HL-60/S4 treated with phorbol 12-myristate 13-acetate at 8.2 ng/mL for 4 days and 3 days (cell line): ENCODE measurements at regions not wholly inside any gene's neighbourhood (a gene's known extent, or its start where the extent isn't known, plus 50 kb on each side); places are given as distances from the start of the nearest gene placed in this dataset.
"Not testable (repeated sequence)": the region's sequence is repeated elsewhere in the genome, so short reads cannot be mapped to it uniquely, and the experiment has no call there.

Source experiments
- in situ Hi-C: fragments of 300-500 bp; cut with MboI; formaldehyde crosslinking; loops from 2 replicates; pipeline ENCODE4 v1.15.0; 2022; ENCODE audit warnings: low sequenced_read_pairs

DNA sequence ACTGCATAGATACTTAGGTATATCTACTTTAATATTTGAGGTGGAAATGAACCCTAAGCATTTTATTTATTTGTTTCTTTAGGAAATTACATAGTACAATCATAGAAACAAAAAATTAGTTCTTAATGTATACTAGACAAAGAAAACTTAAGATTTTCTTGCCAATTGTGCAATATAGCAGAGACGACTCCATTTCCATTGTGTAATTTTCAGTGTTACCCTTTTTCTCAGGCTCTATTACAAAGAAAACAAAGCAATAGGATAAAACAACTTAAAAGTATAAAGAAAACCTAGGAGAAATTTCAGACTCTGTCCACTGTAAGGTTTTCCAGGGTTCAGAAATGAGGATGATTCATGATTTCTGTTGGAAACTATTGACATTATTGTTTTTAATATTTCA, 89.0 kb upstream of the SERTAD2 start:
- in situ Hi-C loops, result no loop called here

GRCh38 chr2:64743739-64744330, 90.1 kb upstream of the SERTAD2 start:
- in situ Hi-C loops, result no loop called here

DNA sequence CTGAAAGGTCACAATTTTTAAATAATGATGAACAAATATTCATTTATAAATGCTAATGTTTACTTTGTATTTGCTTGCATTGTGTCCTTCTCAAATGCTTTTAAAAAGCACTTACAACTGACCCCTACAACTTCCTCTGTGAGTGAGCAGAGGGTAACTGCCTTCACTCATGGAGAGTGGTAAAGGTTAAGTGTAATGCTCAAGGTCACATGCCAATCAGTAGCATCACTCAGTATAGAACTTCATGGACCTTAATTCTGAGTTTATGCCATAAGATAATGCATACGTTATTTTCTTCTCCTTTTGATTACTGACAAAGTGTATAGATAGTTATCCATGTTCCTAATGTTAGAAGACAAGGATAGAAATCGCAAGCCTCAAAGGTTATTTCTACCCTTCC, 91.8 kb upstream of the SERTAD2 start:
- in situ Hi-C loops, result no loop called here

DNA sequence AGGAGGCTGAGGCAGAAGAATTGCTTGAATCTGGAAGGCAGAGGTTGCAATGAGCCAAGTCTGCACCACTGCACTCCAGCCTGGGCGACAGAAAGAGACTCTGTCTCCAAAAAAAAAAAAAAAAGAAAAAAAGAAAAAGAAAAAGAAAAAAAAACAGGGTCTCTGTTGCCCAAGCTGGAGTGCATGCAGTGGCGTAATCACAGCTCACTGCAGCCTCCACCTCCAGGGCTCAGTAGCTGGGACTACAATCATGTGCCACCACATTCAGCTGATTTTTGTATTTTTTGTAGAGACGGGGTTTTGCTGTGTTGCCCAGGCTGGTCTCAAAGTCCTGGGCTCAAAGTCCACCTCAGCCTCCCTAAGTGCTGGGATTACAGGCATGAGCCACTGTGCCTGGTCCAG, 94.0 kb upstream of the SERTAD2 start:
- in situ Hi-C loops, result not testable (repeated sequence)

- in situ Hi-C loops, result no loop called here
Observed at GRCh38 chr2:64748147-64748546, 94.4 kb upstream of the SERTAD2 start.

DNA sequence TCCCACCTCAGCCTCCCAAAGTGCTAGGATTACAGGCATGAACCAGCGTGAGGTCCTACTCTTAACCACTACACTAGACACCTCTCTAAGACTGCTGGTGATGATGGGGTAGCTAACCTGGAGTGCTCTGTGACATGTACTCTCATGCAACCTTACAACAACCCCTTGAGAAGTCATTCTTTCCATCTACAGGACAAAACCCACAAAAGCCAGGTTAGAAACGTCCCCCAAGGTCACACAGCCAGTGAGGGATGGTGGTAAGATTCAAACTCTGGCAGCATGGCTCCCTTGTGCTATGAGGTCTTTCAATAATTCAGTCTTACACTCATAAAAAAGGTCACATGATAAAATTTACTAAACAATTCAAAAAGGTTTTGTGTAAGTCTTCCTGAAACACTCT, 94.8 kb upstream of the SERTAD2 start:
- in situ Hi-C loops, result no loop called here

- in situ Hi-C loops, result no loop called here
Observed at GRCh38 chr2:64749446-64749845, 95.7 kb upstream of the SERTAD2 start.

GRCh38 chr2:64750001-64750816, 96.5 kb upstream of the SERTAD2 start:
- in situ Hi-C loops, result loop anchor here (10.0 kb wide), 1 partner anchor 95 kb away; the partner anchor contains the start of gene SERTAD2

DNA sequence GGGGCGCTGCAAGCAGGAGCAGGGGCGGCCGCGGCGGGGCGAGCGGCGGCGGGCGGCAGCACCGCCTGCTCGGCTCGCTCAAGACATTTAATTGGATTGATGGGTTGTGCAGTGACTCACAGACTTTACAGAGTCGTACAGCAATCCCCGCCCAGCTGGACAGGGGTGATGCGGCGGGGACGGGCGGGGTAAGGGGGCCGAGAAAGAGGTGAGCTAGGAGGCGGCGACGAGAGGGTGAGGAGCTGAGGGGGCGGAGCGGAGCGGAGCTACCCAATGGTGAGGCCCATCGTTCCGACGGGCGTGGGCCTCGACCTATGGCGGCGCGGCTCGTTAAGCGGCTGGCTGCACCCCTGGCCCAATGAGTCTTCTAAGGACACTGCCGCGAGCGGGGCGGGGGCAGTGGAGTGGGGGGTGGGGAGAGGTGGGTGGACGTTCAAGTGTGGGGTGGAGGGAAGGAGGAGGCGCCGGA, 97.1 kb upstream of the SERTAD2 start:
- in situ Hi-C loops, result loop anchor here (10.0 kb wide), 1 partner anchor 96 kb away; the partner anchor contains the start of gene SERTAD2

- in situ Hi-C loops, result loop anchor here (10.0 kb wide), 1 partner anchor 97 kb away; the partner anchor contains the start of gene SERTAD2
Observed at GRCh38 chr2:64751286-64752260, 97.9 kb upstream of the SERTAD2 start.

DNA sequence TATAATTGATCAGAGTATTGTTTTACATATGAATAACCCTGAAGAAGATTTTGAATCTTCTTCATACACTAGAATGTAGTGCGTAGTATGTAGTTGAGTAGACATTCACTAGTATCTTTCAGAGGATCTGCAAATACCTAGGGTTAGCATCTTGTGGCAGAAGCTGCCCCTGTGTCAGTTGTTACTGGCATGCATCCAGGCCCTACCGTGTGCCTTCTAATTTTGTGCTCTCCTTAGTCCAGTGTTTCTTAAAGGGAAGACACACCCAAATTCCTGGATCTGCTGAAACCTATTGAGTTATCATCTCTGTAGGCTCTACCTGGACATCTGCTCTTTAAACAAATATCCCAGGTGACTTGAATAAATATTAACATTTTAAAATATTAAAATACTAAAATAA, 99.7 kb upstream of the SERTAD2 start:
- in situ Hi-C loops, result loop anchor here (10.0 kb wide), 1 partner anchor 99 kb away; the partner anchor contains the start of gene SERTAD2

GRCh38 chr2:64754570-64754969, 100.9 kb upstream of the SERTAD2 start:
- in situ Hi-C loops, result loop anchor here (10.0 kb wide), 1 partner anchor 100 kb away; the partner anchor contains the start of gene SERTAD2

GRCh38 chr2:64757126-64757525, 103.4 kb upstream of the SERTAD2 start:
- in situ Hi-C loops, result loop anchor here (10.0 kb wide), 1 partner anchor 102 kb away; the partner anchor contains the start of gene SERTAD2

DNA sequence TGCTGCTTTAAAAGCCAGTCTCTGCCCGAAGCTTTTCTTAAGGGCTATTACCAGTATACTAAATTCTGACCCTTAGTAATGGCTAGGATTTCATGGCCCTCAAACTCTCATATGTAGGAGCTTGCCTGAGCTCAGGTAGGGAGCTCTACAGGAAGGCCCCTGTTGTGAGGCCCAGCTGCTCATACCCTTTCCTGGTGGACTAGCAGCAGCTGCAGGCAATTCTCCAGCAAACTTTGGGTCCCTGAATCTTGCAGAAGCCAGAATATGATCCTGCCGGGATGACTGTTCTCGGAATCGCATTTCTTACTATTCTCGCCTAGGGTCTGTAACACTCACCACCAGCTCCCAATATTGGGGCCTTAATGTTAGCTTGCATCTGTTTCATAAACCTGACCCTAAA, 106.4 kb upstream of the SERTAD2 start:
- in situ Hi-C loops, result no loop called here

DNA sequence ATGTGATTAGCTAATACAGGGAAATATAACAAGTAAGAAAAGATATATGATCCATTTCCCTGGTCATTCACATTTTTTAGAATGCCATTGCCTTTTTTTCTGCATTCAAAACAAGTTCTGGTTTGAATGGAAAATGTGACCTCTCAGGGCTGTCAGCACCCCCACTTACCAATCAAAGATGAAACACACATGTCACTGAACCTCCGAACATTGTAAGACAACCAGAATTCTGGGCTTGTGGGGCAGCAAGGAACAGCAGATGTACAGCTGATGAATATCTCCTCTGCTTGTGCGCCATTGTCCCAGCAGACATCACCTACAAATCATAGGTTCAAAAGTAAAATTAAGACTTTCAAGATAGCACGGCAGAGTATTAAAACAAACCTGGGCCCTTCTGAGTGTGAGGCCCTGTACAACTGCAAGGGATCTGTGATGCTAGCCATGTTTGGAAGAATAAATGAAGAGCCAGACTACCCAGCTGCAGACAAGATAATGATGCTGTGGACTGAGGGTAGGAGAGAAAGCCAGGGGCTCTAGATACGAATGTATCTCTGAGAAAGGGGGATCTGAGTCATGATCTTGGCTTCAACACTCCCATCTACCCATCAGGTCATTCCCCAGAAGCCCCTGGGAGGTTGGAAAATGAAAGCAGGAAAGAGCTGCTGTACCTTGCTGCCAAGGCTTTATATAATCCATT, 108.7 kb upstream of the SERTAD2 start:
- in situ Hi-C loops, result no loop called here

DNA sequence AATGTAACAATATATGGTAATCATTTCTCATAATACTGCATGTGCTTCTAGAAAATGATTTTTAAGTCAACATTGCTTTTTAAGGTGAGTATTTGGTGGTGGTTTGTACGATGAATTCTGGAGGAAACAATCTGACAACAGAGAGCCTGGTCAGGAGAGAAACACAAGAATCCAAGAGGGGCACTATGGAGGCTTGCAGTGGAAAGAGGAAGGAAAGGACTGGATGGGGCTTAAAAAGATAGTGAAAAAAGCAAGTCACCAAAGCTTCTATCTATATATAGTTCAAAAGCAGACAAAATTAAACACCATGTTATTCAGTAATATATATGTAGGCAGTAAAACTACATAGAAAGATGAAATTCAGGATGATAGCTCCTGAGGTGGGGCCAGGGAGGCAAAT, 109.4 kb upstream of the SERTAD2 start:
- in situ Hi-C loops, result no loop called here

DNA sequence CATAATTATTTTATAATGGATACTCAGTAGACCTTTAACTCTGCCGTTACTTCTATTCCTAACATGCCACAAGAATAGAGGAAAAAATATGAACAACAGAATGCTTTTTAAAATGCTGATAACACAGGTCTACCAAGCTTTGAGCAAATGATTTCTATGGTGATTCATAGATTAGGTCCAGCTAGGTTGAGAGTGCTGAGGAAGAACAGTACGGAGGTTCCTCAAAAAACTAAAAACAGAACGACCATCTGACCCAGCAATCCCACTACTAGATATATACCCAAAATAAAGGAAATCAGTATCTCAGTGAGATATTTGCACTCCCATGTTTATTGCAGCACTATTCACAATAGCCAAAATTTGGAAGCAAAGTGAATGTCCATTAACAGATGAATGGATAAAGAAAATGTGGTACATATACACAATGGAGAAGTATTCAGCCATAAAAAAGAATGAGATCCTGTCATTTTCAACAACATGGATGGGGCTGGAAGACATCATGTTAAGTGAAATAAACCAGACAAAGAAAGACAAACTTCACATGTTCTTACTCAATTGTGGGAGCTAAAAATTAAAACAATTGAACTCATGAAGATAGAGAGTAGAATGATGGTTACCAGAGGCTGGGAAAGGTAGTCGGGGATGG, 111.6 kb upstream of the SERTAD2 start:
- in situ Hi-C loops, result no loop called here

DNA sequence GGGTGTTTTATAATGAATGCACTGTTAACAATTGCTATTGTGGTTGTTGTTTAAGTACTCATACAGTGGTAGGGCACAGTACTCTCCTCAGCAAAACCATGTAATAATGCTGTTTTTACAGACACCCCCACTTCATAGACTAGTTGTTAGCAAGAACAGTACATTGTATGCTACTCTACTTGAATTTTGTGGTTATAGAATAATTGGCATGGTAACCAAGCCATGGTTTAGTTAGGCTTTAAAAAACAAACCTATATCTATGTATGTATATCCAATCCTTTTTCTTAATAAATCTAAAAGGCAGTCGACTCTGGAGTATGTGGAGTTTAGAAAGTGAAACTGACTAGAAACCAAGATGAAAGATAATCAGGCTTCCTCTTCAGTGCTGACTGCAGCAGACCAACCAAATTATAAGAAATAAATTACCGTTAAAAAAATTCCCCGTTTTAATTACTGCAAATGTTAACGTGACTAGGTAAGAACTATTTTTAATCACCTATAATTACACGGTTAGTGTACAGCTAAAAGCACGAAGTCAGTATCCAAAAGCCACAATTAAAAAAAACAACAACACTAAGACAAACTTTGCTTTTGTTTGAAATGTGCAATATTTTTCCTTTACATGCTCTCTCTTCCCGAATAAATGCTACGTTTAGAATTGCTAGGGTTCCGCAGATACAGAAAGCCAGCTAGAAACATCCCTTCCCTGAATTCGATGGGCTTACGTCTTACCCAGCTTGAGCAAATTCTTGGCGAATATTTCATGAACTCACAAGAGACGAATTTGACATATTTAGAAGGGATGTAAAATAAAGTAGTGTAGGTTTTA, 113.3 kb upstream of the SERTAD2 start:
- in situ Hi-C loops, result no loop called here
